Kidney (tissue), 13 donors: ENCODE measurements at regions not wholly inside any gene's neighbourhood (a gene's known extent, or its start where the extent isn't known, plus 50 kb on each side); places are given as distances from the start of the nearest gene placed in this dataset.

ENCODE experiments used
- DNase-seq, 5 donors: peaks; one replicate each; pipeline ENCODE4 v3.0.0-alpha.2; 2013 to 2020
- FAIRE-seq: peaks from 2 replicates; lab custom pipeline; 2012; peaks lifted over from hg19 to GRCh38; lab: Jason Lieb, UNC
- H3K27ac ChIP-seq, 2 donors: one replicate each; pipeline ENCODE4 v1.7.0; 2013; ENCODE audit warnings: low read depth in 2 of 2, low read length in 2 of 2, inconsistent platforms in 1 of 2
- H3K27me3 ChIP-seq: one replicate; pipeline ENCODE4 v1.7.1; 2013; ENCODE audit warnings: low read length, inconsistent platforms; ENCODE audit not compliant: control insufficient read depth, insufficient read depth
- H3K36me3 ChIP-seq, 3 donors: one replicate each; pipeline versions ENCODE4 v1.7.0 to v1.7.1; 2013; ENCODE audit warnings: low read length in 3 of 3, control low read depth in 1 of 3, inconsistent platforms in 1 of 3; ENCODE audit not compliant: insufficient read depth in 3 of 3, control insufficient read depth in 2 of 3
- H3K4me1 ChIP-seq, 3 donors: one replicate each; pipeline versions ENCODE4 v1.7.0 to v1.7.1; 2013; ENCODE audit warnings: low read length in 3 of 3, inconsistent platforms in 1 of 3, low read depth in 1 of 3; ENCODE audit not compliant: control insufficient read depth in 2 of 3, insufficient read depth in 2 of 3
- H3K4me3 ChIP-seq, 3 donors: one replicate each; pipeline versions ENCODE4 v1.7.0 to v1.8.1; 2013; ENCODE audit warnings: low read length in 3 of 3, control low read depth in 1 of 3, inconsistent platforms in 1 of 3
- H3K9ac ChIP-seq, 3 donors: one replicate each; pipeline versions ENCODE4 v1.7.0 to v1.7.1; 2013; ENCODE audit warnings: low read length in 3 of 3, control low read depth in 1 of 3, inconsistent platforms in 1 of 3
- H3K9me3 ChIP-seq, 3 donors: one replicate each; pipeline versions ENCODE4 v1.7.0 to v1.7.1; 2013; ENCODE audit warnings: low read length in 3 of 3, control low read depth in 1 of 3, inconsistent platforms in 1 of 3; ENCODE audit not compliant: control insufficient read depth in 2 of 3, insufficient read depth in 1 of 3
- intact Hi-C: fragments of 100-400 bp; cut with DNase I; formaldehyde crosslinking; loops from one replicate; pipeline ENCODE4 v1.11.1; 2022
- TF ChIP-seq, protein P1 (sequence below): IDR thresholded peaks from 3 replicates; pipeline ENCODE4 v1.5.1; 2012; ENCODE audit warnings: mild to moderate bottlenecking, moderate library complexity, borderline replicate concordance; ENCODE audit not compliant: insufficient read depth; ENCODE audit errors: extremely low read depth
- donor health status: control.
- donor health status: control.
- donor health status: control.
- donor health status: control.
- donor health status: control.
- donor health status: DM: yes; HTN: yes; CAD: no.
- donor health status: Normal renal cell carcinoma (clear cell type).

DNA sequence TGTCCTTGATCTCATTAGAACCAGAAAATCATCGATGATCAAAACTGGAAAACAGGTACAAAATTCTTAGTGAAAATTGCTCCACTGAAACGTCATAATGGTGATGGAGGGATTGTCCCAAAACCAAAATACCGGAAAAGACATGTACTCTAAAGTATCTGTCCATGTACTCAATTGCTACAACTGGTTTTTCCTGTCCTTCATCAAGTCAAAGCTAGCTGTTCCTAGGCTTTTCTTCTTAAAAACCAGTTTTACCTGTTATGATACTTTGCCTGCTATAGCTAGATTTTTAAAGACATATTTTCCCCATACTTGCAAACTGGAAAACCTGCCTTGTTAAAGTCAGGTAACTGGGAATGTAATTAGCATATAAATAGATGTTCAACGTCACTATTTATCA lies 50.5 kb upstream of the LRRC1 start:
- TF ChIP-seq, protein P1, sequence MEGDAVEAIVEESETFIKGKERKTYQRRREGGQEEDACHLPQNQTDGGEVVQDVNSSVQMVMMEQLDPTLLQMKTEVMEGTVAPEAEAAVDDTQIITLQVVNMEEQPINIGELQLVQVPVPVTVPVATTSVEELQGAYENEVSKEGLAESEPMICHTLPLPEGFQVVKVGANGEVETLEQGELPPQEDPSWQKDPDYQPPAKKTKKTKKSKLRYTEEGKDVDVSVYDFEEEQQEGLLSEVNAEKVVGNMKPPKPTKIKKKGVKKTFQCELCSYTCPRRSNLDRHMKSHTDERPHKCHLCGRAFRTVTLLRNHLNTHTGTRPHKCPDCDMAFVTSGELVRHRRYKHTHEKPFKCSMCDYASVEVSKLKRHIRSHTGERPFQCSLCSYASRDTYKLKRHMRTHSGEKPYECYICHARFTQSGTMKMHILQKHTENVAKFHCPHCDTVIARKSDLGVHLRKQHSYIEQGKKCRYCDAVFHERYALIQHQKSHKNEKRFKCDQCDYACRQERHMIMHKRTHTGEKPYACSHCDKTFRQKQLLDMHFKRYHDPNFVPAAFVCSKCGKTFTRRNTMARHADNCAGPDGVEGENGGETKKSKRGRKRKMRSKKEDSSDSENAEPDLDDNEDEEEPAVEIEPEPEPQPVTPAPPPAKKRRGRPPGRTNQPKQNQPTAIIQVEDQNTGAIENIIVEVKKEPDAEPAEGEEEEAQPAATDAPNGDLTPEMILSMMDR, result no peak
- Histone ChIP-seq H3K4me3 (no peak overlapping the region), H3K9me3 (no peaks in the 10 kb centered on the region), H3K9ac (no peak overlapping the region), H3K36me3 (no peaks in the 10 kb centered on the region), H3K4me1 (peaks cover 0 to 2% (median 0%) of the 10 kb centered on the region in 3 donors), H3K27me3 (no peaks in the 10 kb centered on the region), H3K27ac (no peak overlapping the region)
- FAIRE-seq (no peak), DNase-seq (peak in 2 of 5 donors; percentile 10 to 25)
- intact Hi-C loops, result no loop called here

DNA sequence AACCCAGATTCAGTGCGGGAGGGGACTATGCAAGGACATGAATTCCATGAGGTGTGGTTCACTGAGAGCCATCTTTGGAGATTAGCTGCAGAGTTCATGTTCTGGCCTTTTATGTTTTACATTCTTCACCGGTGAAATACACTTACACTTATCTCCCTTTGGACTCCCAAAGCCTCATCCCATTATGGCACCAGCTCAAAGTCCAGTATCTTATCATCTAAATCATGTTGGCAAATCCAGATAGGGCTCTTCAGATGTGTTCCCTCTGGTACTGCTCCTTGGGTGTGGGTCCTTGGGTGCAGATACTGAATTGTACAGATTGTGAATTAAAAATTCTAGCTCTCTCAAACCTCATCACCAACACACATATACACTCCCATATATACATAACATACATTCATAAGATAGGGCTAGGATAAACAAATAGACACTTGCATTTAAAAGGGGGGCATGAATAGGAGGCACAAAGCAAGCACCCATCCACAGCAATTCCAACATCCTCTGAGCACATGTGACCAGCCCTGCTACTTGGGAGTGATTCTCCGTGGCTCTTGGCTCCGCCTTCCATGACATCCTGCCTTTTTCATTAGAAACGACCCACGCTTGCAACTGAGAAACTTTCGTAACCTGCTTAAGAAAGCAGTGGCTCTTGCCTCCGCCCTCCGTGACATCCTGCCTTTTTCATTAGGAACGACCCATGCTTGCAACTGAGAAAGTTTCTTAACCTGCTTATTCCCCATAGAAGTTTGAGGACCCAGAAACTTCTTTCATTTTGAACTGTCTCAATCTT lies 53.6 kb upstream of the LRRC1 start:
- intact Hi-C loops, result no loop called here

DNA sequence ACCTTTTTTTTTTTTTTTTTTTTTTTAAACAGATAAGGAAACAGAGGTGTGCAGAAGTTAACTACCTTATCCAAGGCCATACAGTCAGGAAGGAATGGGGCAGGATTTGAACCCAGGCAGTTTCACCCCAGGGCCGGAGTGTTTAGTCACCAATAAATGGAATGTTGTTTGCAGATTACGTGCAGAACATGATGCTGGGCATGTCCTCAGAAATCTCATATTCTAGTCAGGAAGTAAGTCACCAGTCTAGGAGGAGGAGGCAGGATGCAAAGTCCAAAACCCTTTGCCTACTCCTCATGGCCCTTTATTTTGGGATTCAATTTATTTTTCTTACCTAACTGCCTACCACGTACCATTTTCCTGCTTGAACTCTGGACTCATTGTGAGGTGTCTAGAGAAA lies 57.1 kb upstream of the LRRC1 start:
- Histone ChIP-seq H3K4me1 (no peaks in the 10 kb centered on the region), H3K4me3 (no peak overlapping the region), H3K9ac (no peak overlapping the region), H3K9me3 (no peaks in the 10 kb centered on the region), H3K27ac (no peak overlapping the region), H3K27me3 (no peaks in the 10 kb centered on the region), H3K36me3 (no peaks in the 10 kb centered on the region)
- intact Hi-C loops, result no loop called here
- FAIRE-seq (no peak), DNase-seq (no peak)
- TF ChIP-seq, protein P1, result no peak

More for the DNA sequence above, 53.6 kb upstream of the LRRC1 start:
- H3K4me3 ChIP-seq, result no peak overlapping the region
- no peak overlapping the region for H3K27ac ChIP-seq
- H3K9ac ChIP-seq, result no peak overlapping the region
- TF ChIP-seq, protein P1, result no peak
- DNase-seq, result no peak
- FAIRE-seq, result no peak
- no peaks in the 10 kb centered on the region for H3K27me3 ChIP-seq
- H3K4me1 ChIP-seq, result no peaks in the 10 kb centered on the region
- H3K9me3 ChIP-seq, result no peaks in the 10 kb centered on the region
- no peaks in the 10 kb centered on the region for H3K36me3 ChIP-seq

DNA sequence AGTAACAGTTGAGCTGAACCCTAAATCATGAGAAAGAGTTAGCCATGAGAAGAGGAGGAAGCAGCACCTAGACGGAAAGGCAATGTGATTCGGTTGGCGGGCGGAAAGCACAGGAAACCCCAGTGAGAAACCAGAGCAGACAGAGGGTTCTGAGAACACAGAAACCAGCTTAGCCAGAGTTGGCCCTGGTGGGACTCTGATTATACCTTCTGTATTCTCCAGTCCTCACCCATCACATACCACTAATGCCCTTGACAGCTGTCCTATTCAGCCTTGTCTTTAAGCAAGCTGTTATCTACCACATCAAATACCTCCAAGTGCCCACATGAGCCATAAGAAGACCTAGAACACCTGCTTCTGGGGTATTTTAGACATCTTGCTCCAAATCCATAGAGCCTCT lies 58.9 kb upstream of the LRRC1 start:
- Histone ChIP-seq H3K27ac (no peak overlapping the region), H3K36me3 (no peaks in the 10 kb centered on the region), H3K4me1 (no peaks in the 10 kb centered on the region), H3K9ac (no peak overlapping the region), H3K27me3 (no peaks in the 10 kb centered on the region), H3K4me3 (no peak overlapping the region), H3K9me3 (no peaks in the 10 kb centered on the region)
- intact Hi-C loops, result no loop called here
- TF ChIP-seq, protein P1, result no peak
- FAIRE-seq (no peak), DNase-seq (no peak)
